ENCODE measurements at regions not wholly inside any gene's neighbourhood (a gene's known extent, or its start where the extent isn't known, plus 50 kb on each side); places are given as distances from the start of the nearest gene placed in this dataset.

DNA sequence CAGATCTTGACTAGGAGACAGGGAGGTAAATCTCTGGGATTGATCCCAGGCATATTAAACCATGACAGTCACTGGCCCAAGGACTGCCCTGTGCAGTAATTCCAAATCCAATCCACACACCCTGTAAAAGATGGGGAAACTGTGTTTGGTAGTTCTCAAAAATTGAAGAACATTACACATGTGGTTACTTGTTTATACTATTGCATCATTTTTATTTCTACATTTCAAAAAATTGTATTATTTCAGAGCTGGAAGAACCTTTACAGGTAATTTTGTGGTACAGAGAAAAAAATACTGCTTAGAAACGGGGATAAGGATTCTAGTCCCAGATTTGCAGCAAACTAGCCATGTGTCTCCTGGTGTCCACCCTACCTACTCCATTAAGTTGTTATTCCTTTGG, 400.5 kb downstream of the LRIG3 start:
- TF ChIP-seq, protein P1, sequence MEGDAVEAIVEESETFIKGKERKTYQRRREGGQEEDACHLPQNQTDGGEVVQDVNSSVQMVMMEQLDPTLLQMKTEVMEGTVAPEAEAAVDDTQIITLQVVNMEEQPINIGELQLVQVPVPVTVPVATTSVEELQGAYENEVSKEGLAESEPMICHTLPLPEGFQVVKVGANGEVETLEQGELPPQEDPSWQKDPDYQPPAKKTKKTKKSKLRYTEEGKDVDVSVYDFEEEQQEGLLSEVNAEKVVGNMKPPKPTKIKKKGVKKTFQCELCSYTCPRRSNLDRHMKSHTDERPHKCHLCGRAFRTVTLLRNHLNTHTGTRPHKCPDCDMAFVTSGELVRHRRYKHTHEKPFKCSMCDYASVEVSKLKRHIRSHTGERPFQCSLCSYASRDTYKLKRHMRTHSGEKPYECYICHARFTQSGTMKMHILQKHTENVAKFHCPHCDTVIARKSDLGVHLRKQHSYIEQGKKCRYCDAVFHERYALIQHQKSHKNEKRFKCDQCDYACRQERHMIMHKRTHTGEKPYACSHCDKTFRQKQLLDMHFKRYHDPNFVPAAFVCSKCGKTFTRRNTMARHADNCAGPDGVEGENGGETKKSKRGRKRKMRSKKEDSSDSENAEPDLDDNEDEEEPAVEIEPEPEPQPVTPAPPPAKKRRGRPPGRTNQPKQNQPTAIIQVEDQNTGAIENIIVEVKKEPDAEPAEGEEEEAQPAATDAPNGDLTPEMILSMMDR (IDR thresholded peaks at IDR 0.05): no peak

DNA sequence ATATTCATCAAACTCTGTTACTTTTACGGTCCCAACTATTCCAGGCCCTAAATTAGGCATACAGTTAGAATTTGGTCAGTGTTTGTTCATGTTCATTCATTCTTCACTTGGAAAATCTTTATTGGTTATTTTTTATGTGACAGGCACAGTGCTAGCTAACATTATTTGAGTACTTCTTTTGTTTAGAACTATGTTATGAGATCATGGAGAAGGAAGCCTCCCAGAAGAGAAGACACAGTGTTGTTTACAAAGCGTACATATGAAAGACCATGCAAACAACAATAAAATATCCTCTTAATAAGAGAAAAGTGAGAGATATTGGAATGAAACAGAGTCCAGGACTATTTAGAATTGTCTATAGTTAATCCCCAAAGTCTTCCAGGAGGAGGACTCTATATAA, 399.2 kb downstream of the LRIG3 start:
- TF ChIP-seq, protein P1 (IDR thresholded peaks at IDR 0.05): no peak

DNA sequence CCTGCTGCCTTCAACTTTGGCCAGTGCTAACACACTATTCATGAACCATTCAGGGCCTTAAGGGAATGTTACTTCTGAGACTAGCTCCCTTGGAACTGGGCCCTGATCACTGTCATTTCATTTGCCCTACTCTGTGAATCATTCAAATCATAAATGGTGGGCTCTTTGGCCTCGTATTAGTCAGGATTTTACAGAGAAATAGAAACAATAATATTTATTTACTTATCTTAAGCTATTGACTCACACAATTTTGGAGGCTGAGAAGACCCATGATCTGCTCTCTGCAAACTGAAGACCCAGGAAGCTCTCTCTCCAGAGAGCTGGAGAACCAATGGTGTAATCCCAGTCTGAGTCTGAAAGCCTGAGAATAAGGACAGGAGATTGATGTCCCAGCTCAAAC, 398.5 kb downstream of the LRIG3 start:
- TF ChIP-seq, protein P1 (IDR thresholded peaks at IDR 0.05): no peak

DNA sequence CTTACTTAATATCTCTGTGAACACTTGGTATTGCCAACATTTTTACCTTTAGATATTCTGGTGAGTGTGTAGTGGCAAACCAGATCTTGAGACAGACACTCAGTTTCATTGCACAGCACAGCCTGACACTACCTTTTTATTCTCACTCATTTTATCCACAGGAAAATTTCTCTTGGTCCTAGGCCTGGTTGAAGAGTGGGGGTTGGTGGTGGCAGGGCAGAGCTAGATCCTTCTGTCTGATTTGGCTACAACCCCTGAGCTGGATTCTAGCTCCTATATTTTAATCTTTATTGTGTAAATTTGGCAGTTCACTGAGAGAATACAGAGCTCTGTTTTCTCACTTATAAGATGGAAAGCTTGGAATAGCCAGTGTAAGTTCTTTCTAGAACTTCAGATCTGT, 396.9 kb downstream of the LRIG3 start:
- TF ChIP-seq, protein P1 (IDR thresholded peaks at IDR 0.05): no peak

DNA sequence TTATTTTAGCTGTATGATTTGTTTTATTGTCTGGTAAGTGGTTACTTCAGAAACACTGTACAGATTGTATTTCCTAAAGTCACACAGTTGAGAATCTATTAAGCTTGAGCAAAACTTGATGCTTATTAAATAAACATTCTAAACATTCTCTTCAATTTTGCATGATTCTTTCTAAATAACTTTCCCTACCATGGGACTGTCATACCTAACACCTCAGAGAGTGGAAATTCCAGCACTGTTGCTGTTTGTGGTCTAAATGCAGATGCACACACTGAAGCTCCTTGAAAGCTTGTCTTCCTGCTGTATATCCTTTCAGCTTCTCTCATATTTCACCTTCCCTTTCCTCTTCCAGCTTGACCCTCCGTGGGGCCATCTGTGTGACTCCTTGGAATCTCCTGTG, 392.0 kb downstream of the LRIG3 start:
- TF ChIP-seq, protein P1 (IDR thresholded peaks at IDR 0.05): no peak

DNA sequence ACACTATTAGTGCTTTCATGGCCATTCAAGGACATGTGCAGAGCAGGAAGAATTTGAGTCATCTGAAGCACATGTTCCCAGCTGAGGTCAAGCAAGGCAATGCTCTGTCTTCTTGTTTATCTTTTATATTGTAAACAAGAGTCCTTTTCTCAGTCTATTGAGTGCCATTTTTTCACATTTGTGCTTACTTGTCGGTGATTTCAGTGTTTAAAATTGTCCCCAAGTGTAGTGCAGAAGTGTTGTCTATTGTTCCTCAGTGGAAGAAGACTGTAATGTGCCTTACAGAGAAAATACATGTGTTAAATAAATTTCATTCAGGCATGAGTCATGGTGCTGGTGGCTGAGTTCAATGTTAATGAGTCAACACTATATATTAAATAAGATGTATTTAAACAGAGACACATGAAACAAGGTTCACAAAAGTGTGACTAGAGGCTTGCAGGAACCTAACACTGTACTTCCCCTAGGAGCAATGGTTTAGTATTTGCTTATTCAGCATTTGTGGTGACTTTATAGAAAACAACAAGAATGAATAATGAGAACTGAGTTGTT, 391.1 kb downstream of the LRIG3 start:
- TF ChIP-seq, protein P1 (IDR thresholded peaks at IDR 0.05): no peak

DNA sequence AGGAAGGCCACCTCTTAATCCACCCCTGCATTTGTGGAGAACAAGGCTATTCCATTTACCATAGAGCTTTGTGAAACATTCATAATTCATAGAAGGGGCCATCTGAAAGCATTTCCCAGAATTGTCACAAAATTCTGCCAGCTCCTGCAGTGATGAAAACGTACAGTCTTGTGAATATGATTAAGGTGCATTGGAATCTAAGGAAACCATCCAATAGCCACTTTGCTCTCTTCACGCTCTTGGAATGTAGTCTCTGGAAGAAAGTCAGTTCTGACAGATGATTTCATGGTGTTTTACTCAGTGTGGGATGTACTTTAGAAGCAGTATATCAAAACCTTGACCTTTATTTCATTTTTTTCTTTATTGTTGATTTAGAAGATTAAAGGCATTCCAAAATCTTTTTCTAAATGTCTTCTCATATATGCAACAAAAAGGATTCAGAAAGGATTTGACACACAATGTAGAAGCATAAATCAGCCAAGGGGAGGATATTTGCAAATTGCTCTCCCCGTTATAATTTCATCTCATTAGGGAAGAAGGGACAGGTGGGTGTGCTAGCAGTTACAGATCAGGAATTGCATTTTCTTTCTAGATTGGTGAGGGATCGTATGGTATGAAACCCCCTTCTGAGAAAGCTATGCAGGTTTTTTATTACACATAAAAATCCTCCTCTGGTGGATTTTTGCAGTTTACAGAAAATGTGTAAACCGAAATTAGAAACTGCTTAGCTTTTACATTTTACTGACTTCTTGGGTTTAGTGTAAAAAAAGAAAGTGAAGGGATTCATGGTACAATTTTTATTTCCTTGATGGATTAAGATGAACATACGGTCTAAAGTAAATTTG, 390.2 kb downstream of the LRIG3 start:
- TF ChIP-seq, protein P1 (IDR thresholded peaks at IDR 0.05): no peak

All from LNCAP (cell line).